BLaER1 (cell line): ENCODE measurements at regions not wholly inside any gene's neighbourhood (a gene's known extent, or its start where the extent isn't known, plus 50 kb on each side); places are given as distances from the start of the nearest gene placed in this dataset.

Experiments
- H3K27ac ChIP-seq: shearing (Covaris generic); formaldehyde crosslinking; 2 replicates; pipeline ENCODE4 v1.8.1; 2022
- H3K27me3 ChIP-seq: shearing (Covaris generic); formaldehyde crosslinking; 2 replicates; pipeline ENCODE4 v1.8.1; 2022
- H3K36me3 ChIP-seq: shearing (Covaris generic); formaldehyde crosslinking; 2 replicates; pipeline ENCODE4 v1.8.1; 2022
- H3K4me1 ChIP-seq: shearing (Covaris generic); formaldehyde crosslinking; 2 replicates; pipeline ENCODE4 v1.8.1; 2022
- H3K4me2 ChIP-seq: shearing (Covaris generic); formaldehyde crosslinking; 2 replicates; pipeline ENCODE4 v1.8.1; 2022
- H3K4me3 ChIP-seq: shearing (Covaris generic); formaldehyde crosslinking; 2 replicates; pipeline ENCODE4 v1.8.1; 2022
- H3K9ac ChIP-seq: shearing (Covaris generic); formaldehyde crosslinking; 2 replicates; pipeline ENCODE4 v1.8.1; 2022
- H3K9me3 ChIP-seq: shearing (Covaris generic); formaldehyde crosslinking; 2 replicates; pipeline ENCODE4 v1.8.1; 2022
- H4K20me1 ChIP-seq: shearing (Covaris generic); formaldehyde crosslinking; 2 replicates; pipeline ENCODE4 v1.8.1; 2022
- Cebpa-rat ChIP-seq: shearing (Covaris generic); IDR thresholded peaks from 2 replicates; pipeline ENCODE4 v1.8.1; 2022

DNA sequence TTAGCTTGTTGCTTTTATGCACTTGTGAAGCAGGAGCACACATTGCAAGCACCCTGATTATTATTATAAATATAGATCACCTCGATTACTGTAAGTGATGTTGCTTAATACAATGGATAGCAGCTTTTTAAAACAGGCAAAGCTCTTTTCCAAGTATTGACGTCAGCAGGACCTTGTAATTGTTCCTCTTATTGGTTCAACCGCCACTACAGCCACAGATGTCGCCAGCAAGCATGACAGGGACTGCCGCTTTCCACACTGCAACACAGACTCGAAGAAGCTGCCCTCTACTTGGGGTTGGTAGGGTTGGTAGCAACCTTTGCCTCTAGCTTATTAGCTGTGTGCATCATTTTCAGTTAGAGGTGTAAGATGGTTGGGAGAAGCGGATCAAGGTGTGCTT lies 167.6 kb downstream of the ZNF365 start:
- H4K20me1 ChIP-seq: no peaks in the 10 kb centered on the region
- no peaks in the 10 kb centered on the region for H3K9me3 ChIP-seq
- H3K36me3 ChIP-seq: no peaks in the 10 kb centered on the region
- no peak overlapping the region for H3K27ac ChIP-seq
- no peak overlapping the region for H3K4me3 ChIP-seq
- no peak for TF ChIP-seq Cebpa-rat
- no peaks in the 10 kb centered on the region for H3K4me1 ChIP-seq
- no peak overlapping the region for H3K9ac ChIP-seq
- H3K4me2 ChIP-seq: no peak overlapping the region
- H3K27me3 ChIP-seq: no peaks in the 10 kb centered on the region

DNA sequence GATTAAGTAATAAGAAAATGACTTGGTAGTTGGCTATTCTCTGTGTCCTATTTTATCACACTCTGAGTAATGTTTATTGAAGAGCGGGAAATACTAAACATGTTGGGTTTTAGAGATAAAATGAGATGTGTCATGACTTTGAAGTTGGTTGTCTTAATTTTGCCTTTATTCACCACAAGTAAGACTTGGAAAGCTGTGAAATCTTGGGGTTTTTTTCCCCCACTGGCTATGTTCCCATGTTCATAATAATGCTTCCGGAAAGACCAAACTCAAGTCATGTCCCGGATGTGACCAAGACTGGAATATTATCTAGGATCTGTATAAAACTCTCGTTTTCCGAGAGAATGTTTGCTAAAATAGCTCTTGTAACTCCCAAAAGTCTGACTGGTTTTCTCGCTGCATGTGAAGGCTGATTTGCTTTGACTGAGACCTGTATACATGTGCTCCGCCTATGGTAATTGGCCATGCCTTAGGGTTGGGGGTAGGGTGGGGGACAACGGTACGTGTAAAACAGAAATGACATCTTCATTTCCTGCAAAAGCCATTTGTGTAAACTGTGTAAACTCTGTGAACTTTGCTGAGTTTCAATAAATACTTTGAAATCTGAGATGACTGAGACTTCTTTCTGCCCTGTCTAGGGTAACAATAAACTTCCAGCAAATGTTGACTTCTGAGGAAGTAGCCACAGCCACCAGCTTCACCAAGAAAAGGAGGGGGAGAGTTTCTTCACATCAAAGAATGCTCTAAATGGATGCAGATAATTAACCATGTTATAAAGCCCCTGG lies 169.6 kb downstream of the ZNF365 start:
- TF ChIP-seq Cebpa-rat: no peak
- H3K9me3 ChIP-seq: no peaks in the 10 kb centered on the region

DNA sequence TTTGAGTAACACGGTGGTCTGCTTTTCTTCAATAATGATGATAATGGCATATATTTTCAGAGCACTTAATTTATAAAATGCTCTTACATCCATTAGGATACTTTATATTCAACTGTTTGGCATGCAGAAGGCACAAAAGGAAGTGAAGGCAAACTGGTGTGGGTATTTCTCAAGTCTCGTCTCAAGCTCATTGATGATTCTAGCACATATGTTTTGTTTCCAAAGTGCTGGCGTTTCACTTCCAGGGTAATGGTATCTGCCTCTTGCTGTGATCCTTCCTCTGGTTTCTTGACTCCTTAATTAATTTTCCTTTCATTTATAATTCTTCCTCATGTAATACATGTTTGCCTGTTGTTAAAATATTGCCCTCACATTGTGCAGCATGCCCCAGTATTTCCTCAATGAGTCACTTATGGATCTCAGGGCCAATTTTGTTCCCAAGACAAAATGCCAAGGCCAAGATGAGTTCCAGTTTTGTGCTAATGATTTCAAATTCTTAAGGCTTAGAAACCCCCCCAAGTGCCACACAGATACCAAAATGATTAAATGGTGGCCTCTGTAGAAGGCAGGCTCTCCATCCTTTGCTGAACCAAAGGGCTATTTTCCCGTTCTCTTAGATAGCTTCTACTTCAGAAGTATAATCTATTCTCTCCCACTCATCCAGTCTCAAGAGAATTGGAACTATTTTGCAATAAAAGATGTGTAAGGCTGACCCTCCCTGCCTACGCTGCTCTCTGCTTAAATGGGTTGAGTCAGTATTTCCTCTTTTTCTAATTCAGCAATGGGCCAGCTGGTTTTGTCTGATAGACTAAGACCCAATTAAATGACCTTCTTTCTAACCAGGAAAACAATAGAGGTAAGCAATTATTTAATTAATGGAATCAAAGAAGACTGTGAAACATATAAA lies 171.2 kb downstream of the ZNF365 start:
- no peak for TF ChIP-seq Cebpa-rat
- no peaks in the 10 kb centered on the region for H3K9me3 ChIP-seq
- H4K20me1 ChIP-seq: no peaks in the 10 kb centered on the region
- no peaks in the 10 kb centered on the region for H3K27me3 ChIP-seq
- no peaks in the 10 kb centered on the region for H3K4me1 ChIP-seq
- no peak overlapping the region for H3K9ac ChIP-seq
- H3K4me2 ChIP-seq: no peak overlapping the region
- no peak overlapping the region for H3K27ac ChIP-seq
- H3K4me3 ChIP-seq: no peak overlapping the region
- H3K36me3 ChIP-seq: no peaks in the 10 kb centered on the region

More for the DNA sequence above, 169.6 kb downstream of the ZNF365 start:
- Histone ChIP-seq H3K27ac (no peak overlapping the region), H3K9ac (no peak overlapping the region), H3K4me2 (no peak overlapping the region), H4K20me1 (no peaks in the 10 kb centered on the region), H3K27me3 (no peaks in the 10 kb centered on the region), H3K4me1 (no peaks in the 10 kb centered on the region), H3K36me3 (no peaks in the 10 kb centered on the region), H3K4me3 (no peak overlapping the region)

DNA sequence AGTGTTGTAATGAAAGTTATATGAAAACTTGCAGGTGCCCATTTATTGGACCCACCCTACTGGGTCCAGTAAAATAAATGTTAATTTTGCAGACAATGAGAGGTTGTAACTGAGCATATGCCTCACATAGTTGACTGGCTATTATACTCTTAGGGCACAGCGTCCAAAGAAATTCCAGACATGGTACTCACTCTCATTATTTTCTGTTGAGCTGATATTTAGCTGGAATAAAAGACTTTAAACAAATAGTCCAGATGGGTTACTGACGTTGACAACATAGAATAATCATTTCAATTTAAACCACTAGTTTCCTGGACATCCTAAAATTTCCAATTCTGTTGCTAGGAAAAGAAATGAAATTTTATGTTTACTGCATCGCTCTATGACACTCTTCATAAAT lies 174.5 kb downstream of the ZNF365 start:
- no peaks in the 10 kb centered on the region for H3K27me3 ChIP-seq
- H4K20me1 ChIP-seq: no peaks in the 10 kb centered on the region
- H3K36me3 ChIP-seq: no peaks in the 10 kb centered on the region
- H3K9me3 ChIP-seq: no peaks in the 10 kb centered on the region
- H3K9ac ChIP-seq: no peak overlapping the region
- TF ChIP-seq Cebpa-rat: no peak
- H3K4me2 ChIP-seq: no peak overlapping the region
- no peak overlapping the region for H3K27ac ChIP-seq
- no peaks in the 10 kb centered on the region for H3K4me1 ChIP-seq
- no peak overlapping the region for H3K4me3 ChIP-seq

DNA sequence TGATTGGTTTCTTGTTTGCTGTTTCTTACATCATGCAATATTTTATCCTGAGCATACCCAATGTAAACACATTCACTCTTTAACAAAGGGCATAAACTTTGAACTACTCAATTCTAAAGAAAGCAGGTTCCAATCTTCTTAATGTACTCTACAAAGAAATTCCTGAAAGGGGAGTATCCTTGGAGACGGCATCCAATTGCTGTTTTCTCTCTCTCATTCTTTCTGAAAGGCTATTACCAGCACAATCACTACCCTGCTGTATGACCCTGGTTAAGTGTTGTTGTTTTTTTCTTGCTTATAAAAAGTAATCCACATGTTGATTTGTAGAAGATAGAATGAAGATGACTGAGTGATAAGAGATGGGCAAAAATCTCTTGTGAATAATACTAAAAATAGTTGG lies 176.0 kb downstream of the ZNF365 start:
- Histone ChIP-seq H3K9ac (no peak overlapping the region), H4K20me1 (no peaks in the 10 kb centered on the region), H3K4me1 (no peaks in the 10 kb centered on the region), H3K9me3 (no peaks in the 10 kb centered on the region), H3K36me3 (no peaks in the 10 kb centered on the region), H3K4me3 (no peak overlapping the region), H3K27ac (no peak overlapping the region), H3K27me3 (no peaks in the 10 kb centered on the region), H3K4me2 (no peak overlapping the region)
- no peak for TF ChIP-seq Cebpa-rat

DNA sequence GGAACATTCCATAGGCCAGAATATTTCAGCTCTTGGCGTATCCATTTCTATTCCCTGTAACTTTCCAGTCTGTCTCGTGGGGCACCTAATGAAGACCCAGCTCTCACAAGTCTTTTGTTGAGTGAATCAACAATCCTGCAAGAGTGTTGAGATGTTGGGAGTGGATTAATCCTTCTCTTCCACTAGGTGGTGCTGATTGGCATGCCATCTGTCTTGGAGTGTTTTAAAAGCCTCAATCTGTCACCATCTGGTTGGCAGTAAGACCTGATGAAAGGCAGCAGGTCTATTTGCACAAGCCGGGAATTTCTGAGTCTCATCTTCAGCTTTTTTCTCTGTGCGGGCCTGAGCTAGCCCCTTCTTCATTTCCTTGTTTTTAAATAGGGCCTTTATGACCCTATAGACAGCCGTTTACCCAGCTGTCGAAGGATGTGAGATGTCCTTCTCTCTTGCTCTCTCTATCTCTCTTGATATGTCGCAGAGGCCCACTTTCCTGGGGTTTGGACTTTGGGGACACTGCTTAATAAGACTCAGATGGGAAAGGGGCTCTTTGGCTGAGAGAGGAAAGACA lies 180.5 kb downstream of the ZNF365 start:
- no peaks in the 10 kb centered on the region for H3K4me1 ChIP-seq
- H3K4me2 ChIP-seq: no peak overlapping the region
- H3K36me3 ChIP-seq: no peaks in the 10 kb centered on the region
- no peak overlapping the region for H3K4me3 ChIP-seq
- no peak overlapping the region for H3K9ac ChIP-seq
- no peaks in the 10 kb centered on the region for H3K9me3 ChIP-seq
- H3K27me3 ChIP-seq: no peaks in the 10 kb centered on the region
- TF ChIP-seq Cebpa-rat: no peak
- no peaks in the 10 kb centered on the region for H4K20me1 ChIP-seq
- H3K27ac ChIP-seq: no peak overlapping the region

DNA sequence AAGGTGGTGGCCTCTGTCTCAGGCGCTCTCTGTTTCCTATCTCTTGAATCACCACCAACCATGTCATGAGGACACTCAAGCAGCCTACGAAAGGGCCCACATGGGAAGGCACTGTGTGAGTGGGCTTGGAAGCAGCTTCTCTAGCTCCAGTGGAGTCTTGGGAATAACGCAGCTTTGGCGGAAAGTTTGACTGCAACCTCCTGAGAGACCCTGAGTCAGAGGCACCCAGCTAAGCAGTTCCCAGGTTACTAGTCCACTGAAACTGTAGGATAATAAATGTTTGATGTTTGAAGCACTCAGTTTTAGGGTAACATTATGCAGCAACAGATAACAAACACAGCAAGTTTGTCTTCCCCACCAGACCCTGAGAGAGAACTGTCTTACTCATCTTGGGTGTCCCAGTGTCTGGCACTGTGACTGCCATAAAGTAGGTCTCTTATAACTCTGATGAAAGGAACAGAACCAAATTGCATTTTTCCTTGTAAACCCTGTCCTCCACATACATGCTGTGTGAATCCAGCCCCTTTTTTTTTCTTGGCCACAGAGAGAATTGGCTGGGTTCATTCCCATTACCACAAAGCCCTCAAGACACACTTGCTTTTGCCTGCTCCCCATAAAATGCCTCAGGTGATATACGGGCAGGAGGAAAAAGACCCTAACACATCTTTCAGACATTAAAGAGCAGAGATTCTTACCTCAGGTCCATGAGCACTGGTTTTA lies 185.5 kb downstream of the ZNF365 start:
- H3K9me3 ChIP-seq: no peaks in the 10 kb centered on the region
- H3K27me3 ChIP-seq: no peaks in the 10 kb centered on the region
- H3K9ac ChIP-seq: no peak overlapping the region
- no peak for TF ChIP-seq Cebpa-rat
- no peak overlapping the region for H3K4me3 ChIP-seq
- no peak overlapping the region for H3K4me2 ChIP-seq
- H3K36me3 ChIP-seq: no peaks in the 10 kb centered on the region
- H3K4me1 ChIP-seq: no peaks in the 10 kb centered on the region
- H4K20me1 ChIP-seq: no peaks in the 10 kb centered on the region
- no peak overlapping the region for H3K27ac ChIP-seq

DNA sequence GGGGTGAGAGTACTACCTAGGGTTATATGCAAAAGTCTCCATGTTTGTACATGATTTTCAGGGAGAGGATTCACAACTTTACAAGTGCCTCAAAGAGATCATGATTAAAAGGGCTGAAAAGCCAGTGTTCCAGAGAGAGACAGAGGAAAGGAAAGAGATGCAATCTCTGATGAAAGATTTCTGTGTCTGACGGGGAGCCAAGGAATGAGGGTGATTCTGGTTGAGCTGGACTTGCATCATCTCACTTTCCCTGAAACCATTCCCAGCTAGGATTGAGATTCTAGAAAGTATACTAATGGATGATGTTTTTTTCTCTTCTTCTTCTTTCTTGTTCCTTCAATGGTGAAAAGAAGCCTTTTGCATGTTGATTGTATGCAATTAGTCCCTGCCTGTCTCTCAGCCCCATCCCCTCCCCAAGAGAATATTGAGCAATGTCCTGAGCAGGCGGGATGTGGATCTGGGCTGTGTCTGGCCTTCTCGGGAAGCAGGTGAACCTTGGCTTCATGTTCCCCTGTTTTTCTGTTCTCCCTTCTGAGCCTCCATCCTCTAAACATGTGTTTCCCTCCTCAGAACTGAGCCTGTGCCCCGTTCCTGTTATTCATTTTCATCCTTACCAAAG lies 186.1 kb downstream of the ZNF365 start:
- TF ChIP-seq Cebpa-rat: no peak

DNA sequence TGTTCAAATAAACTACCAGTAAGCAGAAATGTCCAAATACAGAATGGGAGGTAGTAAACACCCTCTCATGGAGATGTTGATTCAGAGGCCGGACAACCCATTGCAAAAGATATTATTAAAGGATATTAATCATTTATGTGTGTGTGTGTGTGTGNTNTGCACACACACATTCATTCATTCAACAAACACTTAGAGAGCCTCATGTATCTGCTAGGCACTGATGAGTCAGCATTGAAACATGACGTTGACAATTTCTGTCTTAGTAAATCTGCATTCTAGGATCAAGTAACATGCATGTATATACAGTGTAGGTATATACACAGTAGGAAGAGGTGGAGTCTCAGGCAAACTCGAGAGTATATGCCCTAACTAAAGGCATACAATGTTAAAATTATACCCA lies 187.0 kb downstream of the ZNF365 start:
- Histone ChIP-seq H3K27me3 (no peaks in the 10 kb centered on the region), H3K36me3 (no peaks in the 10 kb centered on the region), H3K4me2 (no peak overlapping the region), H3K4me1 (no peaks in the 10 kb centered on the region), H3K9me3 (no peaks in the 10 kb centered on the region), H3K9ac (no peak overlapping the region), H3K27ac (no peak overlapping the region), H3K4me3 (no peak overlapping the region), H4K20me1 (no peaks in the 10 kb centered on the region)
- TF ChIP-seq Cebpa-rat: no peak

More for the DNA sequence above, 186.1 kb downstream of the ZNF365 start:
- H3K9ac ChIP-seq: no peak overlapping the region
- no peaks in the 10 kb centered on the region for H4K20me1 ChIP-seq
- H3K9me3 ChIP-seq: no peaks in the 10 kb centered on the region
- H3K27ac ChIP-seq: no peak overlapping the region
- H3K27me3 ChIP-seq: no peaks in the 10 kb centered on the region
- H3K4me3 ChIP-seq: no peak overlapping the region
- no peak overlapping the region for H3K4me2 ChIP-seq
- no peaks in the 10 kb centered on the region for H3K36me3 ChIP-seq
- no peaks in the 10 kb centered on the region for H3K4me1 ChIP-seq
